ENCODE measurements at regions not wholly inside any gene's neighbourhood (a gene's known extent, or its start where the extent isn't known, plus 50 kb on each side); places are given as distances from the start of the nearest gene placed in this dataset.

DNA sequence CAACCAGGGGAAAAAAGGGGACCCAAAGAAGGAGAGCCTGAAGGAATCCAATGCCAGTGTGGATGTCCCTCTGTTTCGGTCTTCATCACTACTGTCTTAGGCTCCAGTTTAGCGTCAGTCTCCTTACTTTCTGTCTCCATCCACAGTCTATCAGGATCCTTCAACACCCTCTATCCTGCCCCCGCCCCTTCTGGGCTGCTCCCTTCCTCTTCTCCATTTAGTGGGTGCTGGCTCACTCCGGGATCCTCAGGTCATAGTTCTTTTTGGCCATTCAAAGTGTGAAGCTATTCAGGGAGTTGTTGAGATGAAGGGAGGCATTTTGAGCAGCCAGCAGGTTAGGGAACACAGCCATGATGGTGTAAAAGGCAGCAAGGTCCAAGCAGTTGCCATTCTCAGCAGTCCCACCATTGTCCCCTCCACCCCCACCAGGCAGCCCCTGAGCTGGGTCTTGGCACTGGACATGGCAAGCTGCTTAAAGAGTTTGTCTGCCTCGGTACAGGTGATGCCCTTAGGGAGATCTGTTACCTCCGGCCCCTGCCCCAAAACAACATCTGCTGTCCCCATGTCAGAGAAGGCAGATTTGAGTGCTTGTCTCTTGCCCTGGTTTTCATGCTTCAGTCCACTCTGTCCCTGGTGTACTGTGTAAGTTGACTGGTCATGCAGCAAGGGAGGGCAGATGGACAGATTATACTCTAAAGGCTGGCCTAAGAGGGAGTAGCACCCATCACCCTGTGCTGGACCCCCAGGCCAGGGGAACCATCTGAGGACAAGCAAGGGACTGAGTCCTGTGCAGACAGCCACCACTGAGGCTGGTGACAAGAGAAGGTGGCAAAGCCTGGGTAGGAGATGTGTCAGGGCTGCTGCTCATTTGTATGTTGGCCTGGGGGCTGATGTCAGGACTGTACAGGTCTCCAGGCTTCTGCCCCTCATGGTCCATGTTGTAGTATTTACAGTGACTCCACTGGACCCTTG, 842.0 kb downstream of the HACE1 start:
- no peak for DNase-seq

- no peak for DNase-seq
Observed at GRCh38 chr6:104014163-104014959, 845.4 kb downstream of the HACE1 start.

DNA sequence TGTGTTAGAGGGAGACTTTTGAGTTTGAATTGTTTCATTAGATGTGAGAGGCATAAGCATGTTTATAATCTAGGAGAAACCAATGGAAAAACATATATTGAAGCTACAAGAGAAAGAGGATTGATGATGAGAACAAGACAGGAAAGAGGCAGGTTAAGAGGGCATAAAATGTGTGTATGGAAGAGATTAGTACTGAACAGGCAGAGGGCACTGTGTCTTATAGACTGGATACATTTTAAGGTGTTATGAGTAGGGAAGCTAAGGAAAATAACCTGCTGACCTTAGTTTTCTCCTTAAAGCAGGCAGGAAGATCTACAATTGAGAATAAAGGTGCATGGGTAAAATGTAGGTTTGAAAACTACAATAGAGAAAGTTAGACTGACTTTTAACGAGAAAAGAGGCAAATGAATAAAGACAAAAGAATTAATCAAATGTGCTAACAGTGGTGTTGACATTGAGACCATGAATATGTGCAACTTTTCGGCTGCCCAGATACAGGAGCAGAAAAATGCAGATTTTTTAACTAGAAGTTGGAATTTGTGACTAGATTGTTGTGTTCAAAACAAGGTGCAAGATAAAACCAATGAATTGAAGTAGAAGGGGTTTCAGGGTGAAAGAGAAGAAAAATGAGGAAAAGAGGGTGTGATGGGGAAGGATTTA, 846.3 kb downstream of the HACE1 start:
- DNase-seq, result no peak

- no peak for DNase-seq
Observed at GRCh38 chr6:104010897-104011296, 848.8 kb downstream of the HACE1 start.

DNA sequence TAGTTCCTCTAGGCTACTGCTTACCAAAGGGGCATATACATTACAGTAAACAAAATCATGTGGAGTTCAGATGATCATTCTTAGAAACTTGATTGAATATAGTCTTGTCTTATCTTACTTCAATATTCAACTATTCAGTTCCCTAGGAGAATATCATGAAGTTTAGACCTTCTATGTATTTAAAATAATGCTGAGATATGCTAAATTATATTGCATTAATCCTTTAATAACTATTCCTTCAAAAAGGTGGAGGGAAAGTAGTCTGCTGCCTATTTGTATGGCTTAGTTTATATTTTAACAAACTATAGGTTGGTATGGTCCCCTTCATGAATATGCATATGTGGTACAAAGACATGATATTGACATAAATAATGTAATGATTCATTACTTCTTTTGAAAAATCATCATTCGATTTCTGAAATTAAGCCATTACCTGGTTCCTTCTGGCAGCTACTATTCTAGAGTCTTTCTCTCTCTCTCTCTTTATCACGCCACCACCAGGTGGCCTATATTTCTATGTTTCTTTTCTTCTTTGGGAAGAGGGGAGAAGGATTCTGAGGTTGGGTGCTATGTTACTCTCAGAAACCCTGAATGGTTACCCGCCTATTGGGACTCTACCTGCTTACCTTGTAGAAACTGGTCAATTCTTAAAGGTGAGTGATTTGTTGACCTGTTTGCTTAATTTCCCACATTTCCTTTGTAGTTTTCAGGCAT, 855.8 kb downstream of the HACE1 start:
- no peak for DNase-seq

- DNase-seq, result no peak
Observed at GRCh38 chr6:103995571-103995970, 864.1 kb downstream of the HACE1 start.

- DNase-seq, result no peak
Observed at GRCh38 chr6:103983860-103984259, 875.9 kb downstream of the HACE1 start.

DNA sequence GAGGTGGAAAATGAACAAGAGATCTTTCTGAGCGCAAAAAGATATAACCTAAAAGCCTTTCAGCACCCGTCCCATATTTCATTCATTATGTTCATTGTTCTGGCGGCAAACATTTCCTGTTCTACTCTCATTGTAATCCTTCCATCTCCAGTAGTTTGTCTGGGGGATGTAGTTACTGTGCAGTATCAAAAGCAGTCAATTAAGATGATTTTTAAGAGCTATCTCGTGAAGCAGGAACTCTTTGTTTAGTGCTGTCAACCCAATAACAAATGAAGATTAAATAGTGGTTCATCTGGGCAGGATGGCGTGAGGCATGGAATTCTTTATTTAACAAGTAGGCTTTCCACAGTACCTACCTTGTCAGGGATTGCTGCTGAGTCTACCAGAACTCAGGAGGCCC, 876.7 kb downstream of the HACE1 start:
- no peak for DNase-seq

DNA sequence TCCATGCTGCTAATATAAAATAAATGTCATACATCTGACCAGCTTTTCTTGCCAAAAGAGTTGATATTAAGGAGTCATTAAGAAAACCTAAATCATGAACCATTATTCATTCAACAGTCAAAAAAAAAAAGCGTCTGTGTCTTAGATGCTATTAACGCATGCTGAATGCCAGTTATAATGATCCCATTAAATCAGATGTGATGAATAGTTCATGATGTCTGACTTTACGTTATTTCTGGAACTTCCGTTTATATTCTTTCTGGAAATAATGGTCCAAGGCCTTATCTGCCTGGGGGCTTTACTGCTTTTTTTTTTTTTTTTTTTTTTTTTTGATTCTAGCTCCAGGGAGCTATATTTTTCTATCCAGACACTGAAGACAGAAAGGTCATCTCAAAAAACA, 877.1 kb downstream of the HACE1 start:
- no peak for DNase-seq

- no peak for DNase-seq
Observed at GRCh38 chr6:103979308-103979707, 880.4 kb downstream of the HACE1 start.

- DNase-seq, result no peak
Observed at GRCh38 chr6:103937389-103937788, 922.3 kb downstream of the HACE1 start.

DNA sequence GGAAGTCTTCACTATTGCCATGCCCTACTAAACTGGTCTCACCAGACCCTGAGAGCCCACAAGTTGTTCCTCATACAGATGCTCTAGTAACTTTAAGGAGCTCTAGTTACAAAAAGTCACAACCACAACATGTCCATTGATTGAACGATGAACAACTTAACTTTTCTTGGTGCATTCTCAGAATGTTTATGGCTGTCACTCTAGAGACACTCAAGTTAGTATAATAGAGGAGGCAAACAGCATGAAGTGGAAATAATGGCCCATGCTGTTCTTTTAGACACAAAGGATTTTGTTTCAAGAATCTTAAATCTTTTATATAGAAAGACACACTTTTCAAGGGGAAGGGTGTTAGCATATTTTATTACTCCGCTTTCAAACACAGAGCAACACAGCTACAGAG, 934.4 kb downstream of the HACE1 start:
- DNase-seq, result no peak

DNA sequence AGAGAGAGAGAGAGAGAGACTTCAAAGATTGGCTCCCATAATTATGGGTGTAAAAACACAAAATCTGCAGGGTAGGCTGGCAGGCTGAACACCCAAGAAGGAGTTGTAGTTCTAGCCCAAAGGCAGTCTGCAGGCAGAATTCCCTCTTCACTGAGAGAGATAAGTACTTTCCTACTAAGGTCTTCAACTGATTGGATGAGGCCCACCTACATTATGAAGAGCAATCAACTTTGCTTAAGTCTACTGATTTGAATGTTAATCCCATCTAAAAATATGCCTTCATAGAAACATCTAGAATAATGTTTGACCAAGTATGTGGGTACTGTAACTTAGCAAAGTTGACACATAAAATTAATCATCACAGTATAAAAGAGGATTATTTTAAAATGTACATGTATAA, 949.7 kb downstream of the HACE1 start:
- DNase-seq, result no peak

DNA sequence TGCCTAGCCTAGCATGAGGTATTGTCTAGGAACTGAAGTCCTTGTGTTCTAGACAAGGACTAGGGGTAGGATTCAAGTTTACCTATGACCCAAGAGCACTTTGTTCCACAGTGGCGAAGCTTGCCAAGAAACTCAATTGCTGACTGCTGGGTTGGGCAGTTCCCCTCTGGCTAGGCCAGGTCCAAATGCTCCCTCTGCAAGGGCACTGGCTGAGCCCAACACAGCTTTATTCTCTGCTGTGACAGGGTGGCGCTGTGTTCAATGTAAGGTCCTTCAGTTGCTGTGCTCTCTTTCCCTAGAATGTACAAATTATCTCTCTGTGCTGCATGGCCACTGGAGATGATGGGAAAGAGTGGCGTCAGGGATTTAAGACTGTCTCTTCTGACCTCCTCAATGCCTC, 950.8 kb downstream of the HACE1 start:
- no peak for DNase-seq

- DNase-seq, result no peak
Observed at GRCh38 chr6:103895136-103895535, 964.6 kb downstream of the HACE1 start.

- no peak for DNase-seq
Observed at GRCh38 chr6:103893141-103893581, 966.6 kb downstream of the HACE1 start.

- no peak for DNase-seq
Observed at GRCh38 chr6:103886951-103887350, 972.8 kb downstream of the HACE1 start.

GRCh38 chr6:103885446-103885845, 974.3 kb downstream of the HACE1 start:
- peak; percentile 2 for DNase-seq

DNA sequence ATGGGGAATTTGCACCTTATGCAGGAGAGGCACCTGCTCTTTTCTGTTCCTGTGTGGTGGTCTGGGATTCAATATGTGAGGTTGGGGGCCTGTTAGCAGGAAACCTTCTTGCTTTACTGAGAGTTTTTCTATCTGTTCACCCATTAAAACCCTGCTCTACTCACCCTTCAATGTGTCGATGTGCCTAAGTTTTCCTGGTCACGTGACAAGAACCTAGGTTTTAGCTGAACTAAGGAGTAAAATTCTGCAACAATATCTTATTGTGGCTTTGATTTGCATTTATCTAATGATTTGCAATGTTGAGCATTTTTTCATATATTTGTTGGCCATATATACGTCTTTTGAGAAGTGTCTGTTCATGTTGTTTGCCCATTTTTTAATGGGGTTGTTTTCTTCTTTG, 979.9 kb downstream of the HACE1 start:
- DNase-seq, result no peak

DNA sequence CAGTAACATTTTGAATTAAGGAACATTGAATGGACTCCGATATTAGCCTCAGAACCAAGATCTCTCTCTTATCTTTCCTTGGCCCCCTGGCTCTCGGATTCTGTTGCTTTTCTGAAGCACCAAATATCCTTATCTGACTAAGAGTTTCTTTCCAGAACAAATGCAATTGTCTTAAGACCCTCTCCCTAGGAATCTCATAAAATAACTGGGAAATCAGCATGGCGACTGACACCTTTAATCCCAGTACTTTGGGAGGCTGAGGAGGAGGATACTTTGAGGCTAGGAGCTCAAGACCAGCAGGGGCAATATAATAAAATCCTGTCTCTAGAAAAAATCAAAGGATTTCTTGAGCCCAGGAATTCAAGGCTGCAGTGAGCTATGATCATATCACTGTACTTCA, 984.5 kb downstream of the HACE1 start:
- no peak for DNase-seq

GRCh38 chr6:103874575-103874974, 985.1 kb downstream of the HACE1 start:
- DNase-seq, result no peak

DNA sequence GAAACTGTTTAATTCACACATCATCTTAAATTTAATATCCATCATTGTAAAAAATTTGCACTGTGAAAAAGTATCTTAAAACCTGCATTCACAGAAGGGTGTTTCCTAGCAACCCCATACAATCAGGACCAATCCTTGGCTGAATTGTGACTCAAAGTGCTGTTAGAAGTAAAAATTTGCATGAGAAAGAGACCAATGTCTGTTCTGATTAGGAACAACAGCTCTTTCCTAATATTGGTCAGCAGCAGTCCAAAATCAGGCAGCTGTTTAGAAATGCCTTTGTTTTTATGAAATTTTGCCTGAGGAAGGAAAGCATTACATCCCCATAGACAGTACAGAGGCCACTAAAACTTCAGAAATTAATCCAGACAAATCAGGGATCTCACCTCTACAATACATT, 987.0 kb downstream of the HACE1 start:
- DNase-seq, result no peak

GRCh38 chr6:103872233-103872632, 987.5 kb downstream of the HACE1 start:
- no peak for DNase-seq

All from midbrain (tissue), 1 donor.